GM23338 (cell line): ENCODE measurements at regions not wholly inside any gene's neighbourhood (a gene's known extent, or its start where the extent isn't known, plus 50 kb on each side); places are given as distances from the start of the nearest gene placed in this dataset.

Experiments used
- ATAC-seq: fragments of 200-7000 bp; cut with Tn5 transposase; 3 replicates; pipeline ENCODE4 v1.9.1; 2020
- DNase-seq: peaks from one replicate; pipeline ENCODE4 v3.0.0-alpha.2; 2015; ENCODE audit warnings: low spot score
- H2AFZ ChIP-seq: fragments of 200-600 bp; sonication (generic); 2 replicates; pipeline ENCODE4 v1.8.0; 2016; ENCODE audit warnings: antibody characterized with exemption, mild to moderate bottlenecking, moderate library complexity
- H3F3A ChIP-seq: fragments of 200-600 bp; sonication (generic); replicated peaks from 2 replicates; pipeline ENCODE4 v1.8.0; 2017; ENCODE audit warnings: antibody characterized with exemption, mixed run types, low read depth
- H3K27ac ChIP-seq: fragments of 200-600 bp; sonication (generic); 2 replicates; pipeline ENCODE4 v1.6.1; 2016; ENCODE audit warnings: low read depth
- H3K27me3 ChIP-seq: fragments of 200-600 bp; sonication (generic); 2 replicates; pipeline ENCODE4 v1.8.0; 2016; ENCODE audit warnings: mild to moderate bottlenecking, mixed run types, moderate library complexity; ENCODE audit not compliant: insufficient read depth
- H3K36me3 ChIP-seq: fragments of 200-600 bp; sonication (generic); 2 replicates; pipeline ENCODE4 v1.8.0; 2016; ENCODE audit warnings: mild to moderate bottlenecking; ENCODE audit not compliant: insufficient read depth
- H3K4me1 ChIP-seq: fragments of 200-600 bp; sonication (generic); 2 replicates; pipeline ENCODE4 v1.8.0; 2016; ENCODE audit warnings: mild to moderate bottlenecking, moderate library complexity; ENCODE audit not compliant: insufficient read depth
- H3K4me2 ChIP-seq: fragments of 200-600 bp; sonication (generic); 2 replicates; pipeline ENCODE4 v1.7.1; 2017; ENCODE audit warnings: mixed run types
- H3K4me3 ChIP-seq: fragments of 200-600 bp; sonication (generic); 2 replicates; pipeline ENCODE4 v1.6.1; 2016; ENCODE audit warnings: mixed run types
- H3K79me2 ChIP-seq: fragments of 200-600 bp; sonication (generic); replicated peaks from 2 replicates; pipeline ENCODE4 v1.8.0; 2017; ENCODE audit warnings: mild to moderate bottlenecking; ENCODE audit not compliant: insufficient read depth
- H3K9me2 ChIP-seq: fragments of 200-600 bp; sonication (generic); 2 replicates; pipeline ENCODE4 v1.8.0; 2017; ENCODE audit not compliant: insufficient read depth
- H4K20me1 ChIP-seq: fragments of 200-600 bp; sonication (generic); replicated peaks from 2 replicates; pipeline ENCODE4 v1.8.0; 2017; ENCODE audit warnings: mild to moderate bottlenecking; ENCODE audit not compliant: insufficient read depth
- H3K27ac Mint-ChIP-seq: 2 replicates; pipeline ENCODE4 v1.8.0; 2020; ENCODE audit warnings: inconsistent platforms, mild to moderate bottlenecking, moderate library complexity, mixed read lengths
- H3K27me3 Mint-ChIP-seq: 3 replicates; pipeline ENCODE4 v1.8.0; 2022; ENCODE audit warnings: low read depth, mild to moderate bottlenecking, moderate library complexity, mixed read lengths, inconsistent platforms; ENCODE audit not compliant: insufficient read depth, poor library complexity
- H3K36me3 Mint-ChIP-seq: 3 replicates; pipeline ENCODE4 v1.8.0; 2021; ENCODE audit warnings: low read depth, mild to moderate bottlenecking, inconsistent platforms, moderate library complexity, mixed read lengths
- H3K4me1 Mint-ChIP-seq: 3 replicates; pipeline ENCODE4 v1.8.0; 2020; ENCODE audit warnings: mild to moderate bottlenecking, inconsistent platforms, mixed read lengths
- H3K4me3 Mint-ChIP-seq: 3 replicates; pipeline ENCODE4 v1.8.0; 2021; ENCODE audit warnings: moderate library complexity, mild to moderate bottlenecking, inconsistent platforms, mixed read lengths
- H3K9me3 Mint-ChIP-seq: 3 replicates; pipeline ENCODE4 v1.8.0; 2020; ENCODE audit warnings: moderate library complexity, mild to moderate bottlenecking, inconsistent platforms, mixed read lengths
- CREB1 ChIP-seq: fragments of 250-450 bp; sonication (Bioruptor Pico); IDR thresholded peaks from 2 replicates; pipeline ENCODE4 v1.5.0; 2020; ENCODE audit warnings: low read depth, mild to moderate bottlenecking, moderate library complexity
- CTCF ChIP-seq, 2 experiments: fragments of 200-600 bp in 1 of 2; sonication (generic) in 1 of 2; conservative IDR thresholded peaks; 2 replicates each; pipeline versions ENCODE4 v1.5.1 to v1.6.1; 2016 to 2017; ENCODE audit warnings: antibody characterized with exemption in 2 of 2, low read depth in 2 of 2, mild to moderate bottlenecking in 2 of 2, moderate library complexity in 1 of 2
- EZH2 ChIP-seq: fragments of 200-600 bp; sonication (generic); IDR thresholded peaks from one replicate; pipeline ENCODE4 v1.8.0; 2017; ENCODE audit warnings: antibody characterized with exemption, mild to moderate bottlenecking, low read depth; ENCODE audit not compliant: unreplicated experiment
- EZH2phosphoT487 ChIP-seq: fragments of 200-600 bp; sonication (generic); IDR thresholded peaks from one replicate; pipeline ENCODE4 v1.8.1; 2018; ENCODE audit warnings: antibody characterized with exemption; ENCODE audit not compliant: unreplicated experiment
- NANOG ChIP-seq: IDR thresholded peaks from 2 replicates; pipeline ENCODE4 v1.6.1; 2016; ENCODE audit warnings: antibody characterized with exemption, borderline replicate concordance
- POLR2AphosphoS5 ChIP-seq: IDR thresholded peaks from 2 replicates; pipeline ENCODE4 v1.6.1; 2016; ENCODE audit warnings: antibody characterized with exemption, low read depth
- REST ChIP-seq: IDR thresholded peaks from one replicate; pipeline ENCODE4 v1.6.1; 2018; ENCODE audit warnings: antibody characterized with exemption; ENCODE audit not compliant: unreplicated experiment
- STAT1 ChIP-seq: IDR thresholded peaks from one replicate; pipeline ENCODE4 v1.6.1; 2016; ENCODE audit warnings: antibody characterized with exemption; ENCODE audit not compliant: unreplicated experiment
- ZNF331 ChIP-seq: fragments of 250-450 bp; sonication (Bioruptor Pico); IDR thresholded peaks from 2 replicates; pipeline ENCODE4 v1.5.0; 2020; ENCODE audit warnings: low read depth, mild to moderate bottlenecking, moderate library complexity
- ZNF462 ChIP-seq: fragments of 250-450 bp; sonication (Bioruptor Pico); IDR thresholded peaks from 2 replicates; pipeline ENCODE4 v1.5.0; 2020; ENCODE audit warnings: mild to moderate bottlenecking, moderate library complexity

GRCh38 chr1:17895986-17896385, 140.9 kb downstream of the ACTL8 start (continued):
- no peak for TF ChIP-seq ZNF462 (CRISPR knock-in tag)
- no peak for TF ChIP-seq POLR2AphosphoS5
- no peak for TF ChIP-seq NANOG

- Histone ChIP-seq H3K27me3 (no peaks in the 10 kb centered on the region), H3K36me3 (no peaks in the 10 kb centered on the region), H3K4me3 (no peak overlapping the region), H3K9me2 (0 out of 2 replicates have a peak, but pooled peaks cover 3% of the 10 kb centered on the region), H4K20me1 (no peaks in the 10 kb centered on the region), H3K27ac (no peak overlapping the region), H3K4me1 (no peaks in the 10 kb centered on the region), H3K79me2 (no peaks in the 10 kb centered on the region), H3K4me2 (no peak overlapping the region), H3F3A (no peaks in the 10 kb centered on the region), H2AFZ (no peak overlapping the region)
- H3K9me3 Mint-ChIP-seq: no peaks in the 10 kb centered on the region
- no peaks in the 10 kb centered on the region for H3K36me3 Mint-ChIP-seq
- no peak for ATAC-seq
- H3K4me1 Mint-ChIP-seq: no peaks in the 10 kb centered on the region
- H3K27me3 Mint-ChIP-seq: peaks cover 2% of the 10 kb centered on the region
- DNase-seq: no peak
- H3K4me3 Mint-ChIP-seq: no peak overlapping the region
- H3K27ac Mint-ChIP-seq: no peak overlapping the region
- TF ChIP-seq CTCF (conservative IDR thresholded peaks at IDR 0.05; ENCODE audit: low read depth in 2 of 2): no peak
- TF ChIP-seq ZNF331 (CRISPR knock-in tag): no peak
- no peak for TF ChIP-seq REST
- TF ChIP-seq EZH2phosphoT487: no peak
- TF ChIP-seq EZH2: no peak
- TF ChIP-seq POLR2AphosphoS5: no peak
- no peak for TF ChIP-seq CREB1
- TF ChIP-seq NANOG: no peak
- TF ChIP-seq STAT1: no peak
These were observed 148.3 kb downstream of the ACTL8 start for GRCh38 chr1:17903386-17903785.
